ENCODE measurements at regions not wholly inside any gene's neighbourhood (a gene's known extent, or its start where the extent isn't known, plus 50 kb on each side); places are given as distances from the start of the nearest gene placed in this dataset.

DNA sequence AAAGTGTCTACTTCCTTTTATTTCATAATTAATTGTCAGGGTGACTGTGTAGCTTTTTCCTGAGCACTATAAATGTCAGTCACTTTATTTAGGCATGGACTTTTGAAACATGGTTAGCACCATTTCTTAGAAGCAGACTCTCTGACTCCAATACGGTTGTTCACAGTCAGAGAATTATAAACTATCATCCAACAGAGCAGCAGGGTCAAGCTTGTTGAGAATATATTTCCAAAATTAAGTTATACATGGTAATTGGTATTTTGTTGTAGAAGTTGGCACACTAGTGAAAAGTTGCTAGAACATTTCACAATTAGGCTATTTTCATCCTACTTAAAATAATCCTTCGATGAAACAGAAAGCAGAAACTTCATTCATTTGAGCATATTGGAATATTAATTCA is 1155.5 kb upstream of the IGFBP7 start:
- ATAC-seq, result no peak
- intact Hi-C loops (cut with micrococcal nuclease), result no loop called here

DNA sequence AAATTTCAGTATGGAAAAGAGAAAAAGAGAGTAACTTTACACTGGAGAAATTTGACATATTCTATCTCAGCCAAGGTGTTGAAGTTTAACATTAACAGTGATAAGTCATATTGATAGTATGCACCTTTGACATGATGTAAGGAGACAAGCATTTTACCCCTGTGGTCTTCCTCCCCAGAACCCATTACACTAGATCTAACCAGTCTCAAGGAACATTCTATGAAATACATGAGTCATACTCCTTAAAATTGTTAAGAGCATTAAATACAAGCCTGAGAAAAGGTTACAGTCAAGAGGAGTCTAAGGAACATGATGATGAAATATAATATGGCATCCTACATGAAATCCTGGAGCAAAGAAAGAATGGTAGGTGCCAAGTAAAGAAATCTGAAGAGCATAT is 1151.3 kb upstream of the IGFBP7 start:
- intact Hi-C loops (cut with micrococcal nuclease), result no loop called here

More for the DNA sequence above, 1155.5 kb upstream of the IGFBP7 start:
- no peak for DNase-seq

DNA sequence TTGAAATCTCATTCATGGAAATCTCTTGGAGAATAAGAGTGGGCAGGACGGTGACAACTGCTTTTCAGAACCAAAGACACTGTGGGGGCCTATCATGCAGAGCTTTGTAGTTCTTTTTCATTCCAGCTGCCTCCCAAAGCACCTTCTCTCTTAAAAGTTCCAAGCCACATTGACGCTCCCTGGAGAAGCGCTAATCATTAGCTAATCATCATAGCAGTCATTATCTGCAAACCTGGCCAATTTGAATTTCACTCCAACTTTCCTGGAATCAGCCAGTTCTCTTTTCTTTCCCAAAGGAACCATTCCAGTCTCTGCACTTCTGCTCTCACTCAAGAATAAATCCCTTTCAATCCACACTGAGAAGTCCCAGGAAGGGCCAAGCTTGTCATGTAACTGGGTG is 1144.1 kb upstream of the IGFBP7 start:
- DNase-seq (no peak), ATAC-seq (no peak)
- intact Hi-C loops (cut with micrococcal nuclease), result no loop called here

More for the DNA sequence above, 1151.3 kb upstream of the IGFBP7 start:
- ATAC-seq (no peak), DNase-seq (no peak)

DNA sequence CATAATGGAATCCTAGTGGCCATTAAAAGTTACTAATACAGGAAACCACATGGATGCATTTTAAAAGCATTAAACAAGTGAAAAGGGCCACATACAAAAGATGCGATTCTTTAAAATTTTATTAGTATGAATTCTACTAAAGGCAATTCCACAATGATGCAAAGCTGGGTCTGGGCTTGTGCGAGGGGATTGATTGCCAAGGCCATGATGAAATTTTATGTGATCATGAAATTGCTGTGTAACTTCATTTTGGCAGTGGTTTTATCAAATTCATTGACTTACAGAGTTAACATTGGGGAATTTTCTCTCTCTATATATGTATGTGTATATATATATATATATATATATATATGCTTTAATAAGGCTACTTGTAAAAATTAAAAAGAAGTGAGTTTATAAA is 1142.5 kb upstream of the IGFBP7 start:
- no peak for DNase-seq
- intact Hi-C loops (cut with micrococcal nuclease), result no loop called here
- ATAC-seq, result no peak

DNA sequence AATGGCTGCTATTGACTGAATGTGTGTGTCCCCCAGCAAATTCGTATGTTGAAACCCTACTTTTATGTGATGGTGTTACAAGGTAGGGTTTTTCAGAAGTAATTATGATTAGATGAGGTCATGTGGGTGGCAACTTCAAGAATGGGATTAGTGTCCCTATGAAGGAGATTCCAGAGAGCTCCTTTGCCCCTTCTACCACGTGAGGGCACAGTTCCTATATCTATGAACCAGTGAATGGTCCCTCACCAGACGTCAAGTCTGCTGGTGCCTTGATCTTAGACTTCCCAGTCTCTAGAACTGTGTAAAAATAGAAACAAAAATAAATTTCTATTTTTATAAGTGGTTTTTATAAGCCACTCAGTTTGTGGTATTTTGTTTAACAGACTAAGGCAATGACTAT is 1137.6 kb upstream of the IGFBP7 start:
- no peak for ATAC-seq
- DNase-seq, result no peak
- intact Hi-C loops (cut with micrococcal nuclease), result no loop called here

DNA sequence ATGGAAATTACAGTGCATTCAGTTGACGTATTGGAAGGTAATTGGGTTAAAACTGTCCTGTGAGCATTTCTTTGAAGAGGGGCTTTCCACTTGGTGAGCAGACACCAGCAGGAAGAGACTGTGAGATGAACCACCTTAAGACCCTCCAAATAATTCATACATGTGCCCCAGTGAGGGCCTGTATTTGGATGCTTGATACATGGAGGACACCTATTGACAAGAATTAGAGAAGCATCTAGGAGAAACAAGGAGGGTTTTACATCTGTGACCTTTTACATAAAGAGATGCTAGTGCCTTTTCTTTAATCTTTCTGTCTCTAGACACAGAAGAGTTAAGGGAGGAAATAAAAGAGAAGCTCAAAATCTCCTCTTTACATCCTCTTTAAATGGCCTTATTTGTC is 1115.3 kb upstream of the IGFBP7 start:
- no peak for ATAC-seq
- intact Hi-C loops (cut with micrococcal nuclease), result no loop called here
- no peak for DNase-seq

GRCh38 chr4:58219179-58219578 is 1109.0 kb upstream of the IGFBP7 start:
- ATAC-seq, result no peak
- DNase-seq, result no peak
- intact Hi-C loops (cut with micrococcal nuclease), result no loop called here

- no peak for ATAC-seq
- intact Hi-C loops (cut with micrococcal nuclease), result no loop called here
Measured at GRCh38 chr4:58216461-58216860, 1106.3 kb upstream of the IGFBP7 start.

GRCh38 chr4:58214376-58214775 is 1104.2 kb upstream of the IGFBP7 start:
- intact Hi-C loops (cut with micrococcal nuclease), result no loop called here
- DNase-seq (no peak), ATAC-seq (no peak)

More at GRCh38 chr4:58216461-58216860, 1106.3 kb upstream of the IGFBP7 start:
- no peak for DNase-seq

GRCh38 chr4:58209551-58209950 is 1099.4 kb upstream of the IGFBP7 start:
- intact Hi-C loops (cut with micrococcal nuclease), result no loop called here
- no peak for ATAC-seq
- DNase-seq, result no peak

DNA sequence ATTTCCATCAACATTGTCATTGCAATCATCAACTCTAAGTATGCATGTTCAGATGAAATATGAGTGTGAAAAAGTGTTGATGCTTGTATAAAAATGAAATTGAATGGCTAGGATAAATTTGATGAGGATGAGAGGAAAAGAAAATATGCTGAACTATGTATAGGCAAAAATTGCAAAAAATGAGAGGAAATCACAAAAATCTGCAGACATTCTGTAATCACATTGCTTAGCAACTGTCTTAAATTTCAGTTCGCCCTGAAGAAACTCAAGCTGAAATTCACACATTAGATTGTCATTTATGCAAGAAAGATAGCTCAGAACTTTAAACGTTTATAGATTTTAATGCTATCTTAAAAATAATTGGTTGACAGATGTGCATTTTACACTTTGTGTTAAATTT is 1098.8 kb upstream of the IGFBP7 start:
- no peak for ATAC-seq

GRCh38 chr4:58205446-58206235 is 1095.5 kb upstream of the IGFBP7 start:
- intact Hi-C loops (cut with micrococcal nuclease), result no loop called here
- ATAC-seq, result no peak
- no peak for DNase-seq

More for the DNA sequence above, 1098.8 kb upstream of the IGFBP7 start:
- no peak for DNase-seq
- intact Hi-C loops (cut with micrococcal nuclease), result no loop called here

DNA sequence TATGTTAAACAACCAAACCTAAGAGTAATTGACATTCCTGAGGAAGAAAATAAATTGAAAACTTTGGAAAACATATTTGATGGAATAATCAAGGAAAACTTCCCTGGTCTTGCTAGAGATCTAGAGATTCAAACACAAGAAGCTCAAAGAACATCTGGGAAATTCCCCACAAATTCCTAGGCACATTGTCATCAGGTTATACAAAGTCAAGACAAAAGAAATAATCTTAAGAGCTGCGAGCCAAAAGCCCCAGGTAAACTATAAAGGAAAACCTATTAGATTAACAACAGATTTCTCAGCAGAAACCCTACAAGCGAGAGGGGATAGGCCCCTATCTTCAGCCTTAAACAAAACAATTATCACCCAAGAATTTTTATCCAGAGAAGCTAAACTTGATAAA is 1082.0 kb upstream of the IGFBP7 start:
- ATAC-seq (no peak), DNase-seq (no peak)
- intact Hi-C loops (cut with micrococcal nuclease), result no loop called here

DNA sequence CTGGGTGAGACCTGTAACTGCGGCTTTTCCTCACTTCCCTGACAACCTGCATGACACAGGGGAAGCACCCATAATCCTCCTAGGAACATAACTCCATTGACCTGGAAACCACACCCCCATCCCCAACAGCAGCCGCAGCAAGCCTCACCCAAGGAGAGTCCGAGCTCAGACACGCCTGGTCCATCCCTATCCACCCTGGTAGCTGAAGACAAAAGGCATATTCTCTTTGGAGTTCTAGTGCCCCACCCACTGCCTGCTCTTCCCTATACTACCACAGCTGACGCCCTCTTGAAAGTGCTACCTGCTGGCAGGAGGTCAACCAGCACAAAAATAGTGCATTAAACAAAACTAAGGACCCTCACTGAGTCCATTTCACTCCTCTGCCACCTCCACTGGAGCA is 1080.9 kb upstream of the IGFBP7 start:
- intact Hi-C loops (cut with micrococcal nuclease), result no loop called here
- ATAC-seq, result no peak
- no peak for DNase-seq

DNA sequence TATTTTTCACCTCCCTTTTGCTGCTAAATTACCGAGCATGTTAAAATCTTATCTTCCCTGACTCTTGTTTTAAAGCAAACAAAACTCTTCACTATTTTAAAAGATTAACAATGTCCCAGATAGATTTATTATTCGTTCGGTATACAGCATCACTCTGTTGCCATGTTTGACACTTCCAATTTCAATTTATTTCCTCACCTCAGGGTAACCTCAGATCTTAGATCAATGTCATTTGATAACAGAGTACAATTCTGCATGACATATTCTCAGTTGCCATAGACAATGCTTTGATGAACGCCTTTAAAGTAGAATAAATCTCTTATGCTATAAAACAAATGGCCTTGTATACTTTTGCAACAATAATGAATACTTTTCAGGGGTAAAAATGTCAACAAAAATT is 1078.1 kb upstream of the IGFBP7 start:
- intact Hi-C loops (cut with micrococcal nuclease), result no loop called here
- ATAC-seq (no peak), DNase-seq (no peak)

- ATAC-seq, result no peak
- no peak for DNase-seq
- intact Hi-C loops (cut with micrococcal nuclease), result no loop called here
Measured at GRCh38 chr4:58175024-58175423, 1064.8 kb upstream of the IGFBP7 start.

GRCh38 chr4:58166490-58166889 is 1056.3 kb upstream of the IGFBP7 start:
- intact Hi-C loops (cut with micrococcal nuclease), result no loop called here
- ATAC-seq (no peak), DNase-seq (peak; percentile 47)

- ATAC-seq (peak; percentile 34), DNase-seq (no peak)
- intact Hi-C loops (cut with micrococcal nuclease), result no loop called here
Measured at GRCh38 chr4:58163156-58163555, 1053.0 kb upstream of the IGFBP7 start.

DNA sequence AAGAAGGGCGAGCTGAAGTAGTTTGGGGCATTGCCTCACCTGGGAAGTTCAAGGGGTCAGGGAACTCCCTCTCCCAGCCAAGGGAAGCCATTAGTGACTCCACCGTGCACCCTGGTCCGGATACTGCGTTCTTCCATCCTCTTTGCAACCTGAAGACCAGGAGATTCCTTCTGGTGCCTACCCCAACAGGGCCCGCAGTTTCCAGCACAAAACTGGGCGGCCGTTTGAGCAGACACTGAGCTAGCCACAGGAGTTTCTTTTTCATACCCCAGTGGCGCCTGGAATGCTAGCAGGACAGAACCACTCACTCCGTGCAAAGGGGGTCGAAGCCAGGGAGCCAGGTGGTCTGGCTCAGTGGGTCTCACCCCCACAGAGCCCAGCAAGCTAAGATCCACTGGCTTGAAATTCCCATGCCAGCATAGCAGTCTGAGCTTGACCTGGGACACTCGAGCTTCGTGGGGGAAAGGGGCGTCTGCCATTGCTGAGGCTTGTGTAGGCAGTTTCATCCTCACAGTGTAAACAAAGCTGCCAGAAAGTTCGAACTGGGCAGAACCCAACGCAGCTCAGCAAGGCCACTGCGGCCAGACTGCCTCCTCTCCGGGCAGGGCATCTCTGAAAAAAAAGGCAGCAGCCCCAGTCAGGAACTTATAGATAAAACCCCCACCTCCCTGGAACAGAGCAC is 1039.4 kb upstream of the IGFBP7 start:
- intact Hi-C loops (cut with micrococcal nuclease), result no loop called here
- DNase-seq (no peak), ATAC-seq (no peak)

GRCh38 chr4:58144721-58145120 is 1034.5 kb upstream of the IGFBP7 start:
- intact Hi-C loops (cut with micrococcal nuclease), result no loop called here
- DNase-seq (no peak), ATAC-seq (no peak)

All from left ventricle myocardium superior (tissue), 1 donor.